H9 (cell line): ENCODE measurements at regions not wholly inside any gene's neighbourhood (a gene's known extent, or its start where the extent isn't known, plus 50 kb on each side); places are given as distances from the start of the nearest gene placed in this dataset.

ENCODE experiments used
- DNase-seq: peaks from one replicate; pipeline ENCODE4 v3.0.0-alpha.2; 2017
- H2AFZ ChIP-seq: one replicate; pipeline ENCODE4 v1.6.1; 2013; ENCODE audit warnings: mild to moderate bottlenecking, low read length, control low read depth, moderate library complexity
- H2AK5ac ChIP-seq: 2 replicates; pipeline ENCODE4 v1.6.1; 2013; ENCODE audit warnings: low read length, control low read depth, mixed read lengths; ENCODE audit not compliant: insufficient read length
- H2BK120ac ChIP-seq: one replicate; pipeline ENCODE4 v1.6.1; 2013; ENCODE audit warnings: low read depth, mild to moderate bottlenecking, low read length, control low read depth, inconsistent platforms; ENCODE audit not compliant: poor library complexity, severe bottlenecking
- H2BK12ac ChIP-seq: 2 replicates; pipeline ENCODE4 v1.6.1; 2013; ENCODE audit warnings: low read length, control low read depth, mixed read lengths, low read depth; ENCODE audit not compliant: insufficient read length
- H2BK15ac ChIP-seq: 2 replicates; pipeline ENCODE4 v1.6.1; 2013; ENCODE audit warnings: low read depth, low read length, control low read depth
- H2BK20ac ChIP-seq: one replicate; pipeline ENCODE4 v1.6.1; 2013; ENCODE audit warnings: low read depth, mild to moderate bottlenecking, low read length, control low read depth, inconsistent platforms; ENCODE audit not compliant: poor library complexity, severe bottlenecking
- H2BK5ac ChIP-seq: 2 replicates; pipeline ENCODE4 v1.6.1; 2013; ENCODE audit warnings: low read length, control low read depth, mixed read lengths; ENCODE audit not compliant: insufficient read length
- H3K14ac ChIP-seq: 2 replicates; pipeline ENCODE4 v1.6.1; 2013; ENCODE audit warnings: low read length, control low read depth; ENCODE audit not compliant: insufficient read depth
- H3K18ac ChIP-seq: 2 replicates; pipeline ENCODE4 v1.6.1; 2013; ENCODE audit warnings: low read depth, mild to moderate bottlenecking, mixed read lengths, low read length, control low read depth; ENCODE audit not compliant: insufficient read length
- H3K23ac ChIP-seq: 2 replicates; pipeline ENCODE4 v1.6.1; 2013; ENCODE audit warnings: low read length, control low read depth, mixed read lengths, low read depth; ENCODE audit not compliant: insufficient read length
- H3K23me2 ChIP-seq: 2 replicates; pipeline ENCODE4 v1.6.1; 2013; ENCODE audit warnings: low read depth, mild to moderate bottlenecking, mixed read lengths, low read length, control low read depth; ENCODE audit not compliant: insufficient read length, poor library complexity, severe bottlenecking
- H3K27ac ChIP-seq: 2 replicates; pipeline ENCODE4 v1.5.1; 2013; ENCODE audit warnings: low read length, control low read depth, mixed read lengths, low read depth; ENCODE audit not compliant: insufficient read length
- H3K27me3 ChIP-seq: 2 replicates; pipeline ENCODE4 v1.6.1; 2013; ENCODE audit warnings: low read length, control low read depth, inconsistent platforms; ENCODE audit not compliant: insufficient read depth
- H3K4ac ChIP-seq: 2 replicates; pipeline ENCODE4 v1.6.1; 2013; ENCODE audit warnings: low read depth, mild to moderate bottlenecking, control low read depth, inconsistent platforms, low read length, moderate library complexity
- H3K4me1 ChIP-seq: 2 replicates; pipeline ENCODE4 v1.6.1; 2013; ENCODE audit warnings: low read length, control low read depth, inconsistent platforms; ENCODE audit not compliant: insufficient read depth
- H3K4me2 ChIP-seq: 2 replicates; pipeline ENCODE4 v1.6.1; 2013; ENCODE audit warnings: low read length, control low read depth, mixed read lengths; ENCODE audit not compliant: insufficient read length, insufficient read depth
- H3K56ac ChIP-seq: 2 replicates; pipeline ENCODE4 v1.6.1; 2013; ENCODE audit warnings: low read depth, mild to moderate bottlenecking, mixed read lengths, low read length, control low read depth; ENCODE audit not compliant: insufficient read length
- H3K79me1 ChIP-seq: 2 replicates; pipeline ENCODE4 v1.6.1; 2013; ENCODE audit warnings: low read depth, mild to moderate bottlenecking, moderate library complexity, low read length, control low read depth, inconsistent platforms; ENCODE audit not compliant: insufficient read depth, poor library complexity, severe bottlenecking
- H3K79me2 ChIP-seq: 2 replicates; pipeline ENCODE4 v1.6.1; 2013; ENCODE audit warnings: low read length, control low read depth, inconsistent platforms; ENCODE audit not compliant: insufficient read depth
- H3K9ac ChIP-seq: 2 replicates; pipeline ENCODE4 v1.6.1; 2013; ENCODE audit warnings: low read length, control low read depth, mixed read lengths; ENCODE audit not compliant: insufficient read length; ENCODE audit errors: extremely low read depth
- H3K9me3 ChIP-seq: one replicate; pipeline ENCODE4 v1.6.1; 2013; ENCODE audit warnings: low read depth, low read length, inconsistent platforms; ENCODE audit not compliant: control insufficient read depth
- H3T11ph ChIP-seq: one replicate; pipeline ENCODE4 v1.6.1; 2013; ENCODE audit warnings: mild to moderate bottlenecking, low read length, control low read depth, inconsistent platforms
- H4K20me1 ChIP-seq: one replicate; pipeline ENCODE4 v1.6.1; 2013; ENCODE audit not compliant: control insufficient read depth, insufficient read length, insufficient read depth
- H4K5ac ChIP-seq: 2 replicates; pipeline ENCODE4 v1.6.1; 2013; ENCODE audit warnings: low read depth, mild to moderate bottlenecking, mixed read lengths, low read length, control low read depth; ENCODE audit not compliant: insufficient read length
- H4K8ac ChIP-seq: replicated peaks from 2 replicates; pipeline ENCODE4 v1.6.1; 2013; ENCODE audit warnings: low read length, control low read depth, mixed read lengths, low read depth; ENCODE audit not compliant: insufficient read length
- H4K91ac ChIP-seq: 2 replicates; pipeline ENCODE4 v1.6.1; 2013; ENCODE audit warnings: low read depth, mild to moderate bottlenecking, moderate library complexity, mixed read lengths, low read length, control low read depth; ENCODE audit not compliant: insufficient read length
- H3K27ac Mint-ChIP-seq, 3 experiments: 2 replicates in 2 of 3; 3 replicates in 1 of 3; pipeline ENCODE4 v1.8.0; 2020 to 2021; ENCODE audit warnings: mixed read lengths in 3 of 3, mild to moderate bottlenecking in 1 of 3, moderate library complexity in 1 of 3
- H3K27me3 Mint-ChIP-seq: 2 replicates; pipeline ENCODE4 v1.8.0; 2021; ENCODE audit warnings: low read depth, mild to moderate bottlenecking, moderate library complexity, mixed read lengths
- H3K36me3 Mint-ChIP-seq, 3 experiments: 2 replicates in 2 of 3; 3 replicates in 1 of 3; pipeline ENCODE4 v1.8.0; 2020 to 2021; ENCODE audit warnings: low read depth in 3 of 3, mixed read lengths in 3 of 3; ENCODE audit not compliant: insufficient read depth in 1 of 3
- H3K4me1 Mint-ChIP-seq, 2 experiments: 2 replicates each; pipeline ENCODE4 v1.8.0; 2020; ENCODE audit warnings: mixed read lengths in 2 of 2
- H3K4me3 Mint-ChIP-seq, 2 experiments: 2 replicates in 1 of 2; 3 replicates in 1 of 2; pipeline ENCODE4 v1.8.0; 2020 to 2021; ENCODE audit warnings: mild to moderate bottlenecking in 2 of 2, mixed read lengths in 2 of 2, moderate library complexity in 1 of 2
- H3K9me3 Mint-ChIP-seq, 2 experiments: 2 replicates in 1 of 2; 3 replicates in 1 of 2; pipeline ENCODE4 v1.8.0; 2020; ENCODE audit warnings: mild to moderate bottlenecking in 2 of 2, mixed read lengths in 2 of 2, moderate library complexity in 1 of 2
- CTCF ChIP-seq: fragments of 200-600 bp; sonication (generic); conservative IDR thresholded peaks from 3 replicates; pipeline ENCODE4 v1.8.0; 2021; ENCODE audit warnings: antibody characterized with exemption, mild to moderate bottlenecking
- WGBS: extraction: QIAGEN DNeasy Blood & Tissue Kit; methylation state at CpG from one replicate; pipeline ENCODE4 v1.1.7; 2013; ENCODE audit warnings: missing lambda C conversion rate, low lambda C conversion rate, mixed read lengths; ENCODE audit not compliant: insufficient read length; ENCODE audit errors: extremely low coverage; 5-methylcytosine and 5-hydroxymethylcytosine counted together

DNA sequence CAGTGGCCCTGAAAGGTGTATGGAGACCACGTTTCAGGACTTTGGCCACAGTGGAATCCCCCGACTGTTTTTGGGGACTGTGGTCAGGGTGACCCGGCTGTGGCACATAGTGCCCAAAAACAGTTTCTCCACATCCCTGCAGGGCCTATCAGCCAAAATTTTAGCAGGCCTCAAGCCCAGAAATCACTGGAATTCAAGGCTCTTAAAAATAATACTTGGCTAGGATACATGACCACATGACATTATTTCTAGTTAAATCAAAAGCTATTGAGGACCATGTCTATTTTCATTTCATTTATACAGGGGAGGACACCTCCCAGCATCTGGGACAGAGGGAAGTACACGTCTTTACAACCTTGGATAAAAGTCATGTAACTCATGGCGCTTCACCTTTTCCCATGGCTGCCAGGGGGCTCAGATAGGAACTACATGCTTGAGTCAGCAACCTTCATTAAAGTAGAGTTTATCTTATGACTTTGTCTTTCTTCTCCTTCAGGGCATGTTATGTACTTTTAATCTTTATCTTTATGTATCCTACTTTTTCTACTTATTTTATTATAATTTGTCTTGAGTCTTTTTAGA, 70.8 kb upstream of the CD93 start:
- Histone ChIP-seq H2AK5ac (no peak overlapping the region), H3K18ac (no peak overlapping the region), H3K9ac (no peak overlapping the region), H2BK5ac (no peak overlapping the region), H3K4me1 (peaks cover 7% of the 10 kb centered on the region; the same call in 1 of the 2 replicates), H4K20me1 (no peaks in the 10 kb centered on the region), H3K56ac (no peak overlapping the region), H3K23ac (no peak overlapping the region), H4K8ac (no peak overlapping the region), H3K27ac (no peak overlapping the region), H3K27me3 (no peaks in the 10 kb centered on the region), H3K79me1 (no peaks in the 10 kb centered on the region), H3K9me3 (no peaks in the 10 kb centered on the region), H3K79me2 (no peaks in the 10 kb centered on the region), H4K91ac (no peak overlapping the region), H2AFZ (no peak overlapping the region), H2BK15ac (no peak overlapping the region), H2BK120ac (no peak overlapping the region), H2BK20ac (no peak overlapping the region), H2BK12ac (no peak overlapping the region), H3T11ph (no peak overlapping the region), H4K5ac (no peak overlapping the region), H3K4ac (no peak overlapping the region), H3K23me2 (no peaks in the 10 kb centered on the region), H3K14ac (no peak overlapping the region), H3K4me2 (no peak overlapping the region)
- H3K4me1 Mint-ChIP-seq = peaks cover 34 to 37% of the 10 kb centered on the region in 2 experiments
- H3K27me3 Mint-ChIP-seq = no peaks in the 10 kb centered on the region; the same call in none of the 2 replicates
- WGBS = no CpG with 5 or more reads among the region's 5 CpGs
- no peaks in the 10 kb centered on the region for H3K9me3 Mint-ChIP-seq
- DNase-seq = no peak
- no peak overlapping the region for H3K27ac Mint-ChIP-seq
- no peaks in the 10 kb centered on the region; a peak in 1 of 7 replicates for H3K36me3 Mint-ChIP-seq
- no peak overlapping the region for H3K4me3 Mint-ChIP-seq
- no peak for TF ChIP-seq CTCF
